ENCODE measurements at regions not wholly inside any gene's neighbourhood (a gene's known extent, or its start where the extent isn't known, plus 50 kb on each side); places are given as distances from the start of the nearest gene placed in this dataset.
A peak's percentile ranks its signal among the peaks of the same experiment; 100 is the strongest.

DNA sequence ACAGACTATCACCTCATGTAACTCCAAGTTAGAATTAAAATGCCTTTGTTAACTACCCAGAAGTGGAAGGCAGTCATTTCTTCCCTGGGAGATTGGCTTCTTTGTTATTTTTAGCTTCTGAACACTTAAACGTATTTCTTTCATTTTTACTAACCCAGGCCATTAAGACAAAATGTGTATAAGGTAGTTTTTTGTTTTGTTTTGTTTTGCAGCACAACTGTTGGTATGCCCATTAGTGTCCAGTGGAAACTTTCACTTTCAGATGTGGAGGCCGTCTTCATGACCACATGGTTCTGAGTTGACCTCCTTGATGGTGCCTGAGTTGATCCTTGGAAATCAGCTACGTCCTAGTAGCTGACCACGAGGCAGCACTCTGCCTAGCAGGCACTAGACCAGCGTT is 264.6 kb upstream of the ZNF608 start:
- Mint-ChIP-seq H3K27ac (ENCODE audit: unreplicated experiment) (peak overlapping the region; percentile 86), H3K27me3 (ENCODE audit: unreplicated experiment) (peaks cover 2% of the 10 kb centered on the region), H3K4me3 (ENCODE audit: unreplicated experiment) (peak overlapping the region; percentile 55), H3K36me3 (ENCODE audit: unreplicated experiment) (no peaks in the 10 kb centered on the region), H3K4me1 (ENCODE audit: low read depth, unreplicated experiment) (peaks cover 58% of the 10 kb centered on the region), H3K9me3 (ENCODE audit: unreplicated experiment) (peaks cover 3% of the 10 kb centered on the region)
- DNase-seq: no peak
- TF ChIP-seq, protein P1, sequence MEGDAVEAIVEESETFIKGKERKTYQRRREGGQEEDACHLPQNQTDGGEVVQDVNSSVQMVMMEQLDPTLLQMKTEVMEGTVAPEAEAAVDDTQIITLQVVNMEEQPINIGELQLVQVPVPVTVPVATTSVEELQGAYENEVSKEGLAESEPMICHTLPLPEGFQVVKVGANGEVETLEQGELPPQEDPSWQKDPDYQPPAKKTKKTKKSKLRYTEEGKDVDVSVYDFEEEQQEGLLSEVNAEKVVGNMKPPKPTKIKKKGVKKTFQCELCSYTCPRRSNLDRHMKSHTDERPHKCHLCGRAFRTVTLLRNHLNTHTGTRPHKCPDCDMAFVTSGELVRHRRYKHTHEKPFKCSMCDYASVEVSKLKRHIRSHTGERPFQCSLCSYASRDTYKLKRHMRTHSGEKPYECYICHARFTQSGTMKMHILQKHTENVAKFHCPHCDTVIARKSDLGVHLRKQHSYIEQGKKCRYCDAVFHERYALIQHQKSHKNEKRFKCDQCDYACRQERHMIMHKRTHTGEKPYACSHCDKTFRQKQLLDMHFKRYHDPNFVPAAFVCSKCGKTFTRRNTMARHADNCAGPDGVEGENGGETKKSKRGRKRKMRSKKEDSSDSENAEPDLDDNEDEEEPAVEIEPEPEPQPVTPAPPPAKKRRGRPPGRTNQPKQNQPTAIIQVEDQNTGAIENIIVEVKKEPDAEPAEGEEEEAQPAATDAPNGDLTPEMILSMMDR (IDR thresholded peaks at IDR 0.05; ENCODE audit: partially characterized antibody, unreplicated experiment): no peak

GRCh38 chr5:125011419-125011818 is 265.0 kb upstream of the ZNF608 start:
- Mint-ChIP-seq H3K9me3 (ENCODE audit: unreplicated experiment) (peaks cover under 1% of the 10 kb centered on the region), H3K36me3 (ENCODE audit: unreplicated experiment) (no peaks in the 10 kb centered on the region), H3K27ac (ENCODE audit: unreplicated experiment) (peak overlapping the region; percentile 86), H3K27me3 (ENCODE audit: unreplicated experiment) (peaks cover 4% of the 10 kb centered on the region), H3K4me1 (ENCODE audit: low read depth, unreplicated experiment) (peaks cover 54% of the 10 kb centered on the region), H3K4me3 (ENCODE audit: unreplicated experiment) (peak overlapping the region; percentile 55)
- TF ChIP-seq, protein P1 (IDR thresholded peaks at IDR 0.05; ENCODE audit: partially characterized antibody, unreplicated experiment): no peak
- DNase-seq: peak; percentile 51

DNA sequence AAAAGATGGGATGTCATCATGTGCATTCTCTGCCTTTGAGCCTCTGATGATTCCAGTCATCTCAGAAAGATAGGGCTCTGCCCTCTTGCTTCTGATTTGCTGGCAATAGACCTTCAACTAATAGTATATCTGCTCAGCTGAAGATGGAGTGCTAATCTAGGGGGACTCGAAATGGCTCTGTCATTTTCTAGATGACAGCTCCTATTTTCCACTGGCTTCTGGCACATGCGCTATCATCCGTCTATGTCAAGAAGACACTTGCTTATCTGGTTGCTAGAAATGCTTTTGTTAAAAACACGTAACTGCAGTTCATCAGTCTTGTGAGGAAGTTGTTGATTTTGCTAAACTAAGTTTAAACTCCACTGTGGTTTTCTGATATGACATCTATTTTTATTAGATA is 265.5 kb upstream of the ZNF608 start:
- Mint-ChIP-seq H3K36me3 (ENCODE audit: unreplicated experiment) (no peaks in the 10 kb centered on the region), H3K4me3 (ENCODE audit: unreplicated experiment) (peak overlapping the region; percentile 55), H3K4me1 (ENCODE audit: low read depth, unreplicated experiment) (peaks cover 49% of the 10 kb centered on the region), H3K9me3 (ENCODE audit: unreplicated experiment) (no peaks in the 10 kb centered on the region), H3K27ac (ENCODE audit: unreplicated experiment) (peak overlapping the region; percentile 86), H3K27me3 (ENCODE audit: unreplicated experiment) (peaks cover 4% of the 10 kb centered on the region)
- TF ChIP-seq, protein P1 (IDR thresholded peaks at IDR 0.05; ENCODE audit: partially characterized antibody, unreplicated experiment): no peak
- DNase-seq: no peak

DNA sequence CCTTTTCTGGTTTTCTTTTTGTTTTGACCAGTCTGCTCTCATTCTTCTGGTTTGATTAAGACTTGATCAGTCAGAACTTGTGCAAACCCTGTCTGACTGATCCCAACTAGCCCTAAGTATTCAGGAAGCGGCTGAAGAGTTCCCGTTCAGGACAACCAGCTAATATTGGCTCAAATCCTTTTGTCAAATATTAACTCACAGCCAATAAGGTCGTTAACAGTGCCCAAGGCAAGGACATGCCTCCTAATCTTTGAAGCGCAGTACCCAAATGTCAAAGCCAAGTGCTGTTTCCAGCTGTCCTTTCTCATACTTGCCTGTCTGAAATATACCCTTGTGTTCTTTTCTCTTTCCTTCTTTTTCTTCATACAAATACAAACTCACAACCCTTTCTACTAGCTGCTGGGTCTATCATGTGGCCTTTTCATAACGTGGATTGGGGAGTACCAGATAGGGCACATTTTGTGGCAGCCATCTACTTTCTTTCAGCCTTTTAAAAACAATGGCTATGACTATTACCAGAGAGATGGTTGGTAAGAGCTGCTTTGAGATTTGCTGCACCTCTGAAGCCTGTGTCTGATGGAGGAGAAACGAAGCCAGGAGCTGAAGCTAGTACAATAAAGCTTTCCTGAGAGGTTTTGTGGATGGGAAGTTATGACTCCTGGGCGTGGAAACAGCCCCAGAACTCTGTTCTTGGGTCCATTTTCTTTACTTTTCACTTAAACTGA is 266.4 kb upstream of the ZNF608 start:
- TF ChIP-seq, protein P1 (IDR thresholded peaks at IDR 0.05; ENCODE audit: partially characterized antibody, unreplicated experiment): no peak
- peak overlapping the region; percentile 30 for H3K4me3 Mint-ChIP-seq (ENCODE audit: unreplicated experiment)
- no peaks in the 10 kb centered on the region for H3K9me3 Mint-ChIP-seq (ENCODE audit: unreplicated experiment)
- H3K36me3 Mint-ChIP-seq (ENCODE audit: unreplicated experiment): no peaks in the 10 kb centered on the region
- no peak for DNase-seq
- peaks cover 46% of the 10 kb centered on the region for H3K4me1 Mint-ChIP-seq (ENCODE audit: low read depth, unreplicated experiment)
- peaks cover 4% of the 10 kb centered on the region for H3K27me3 Mint-ChIP-seq (ENCODE audit: unreplicated experiment)
- H3K27ac Mint-ChIP-seq (ENCODE audit: unreplicated experiment): peak overlapping the region; percentile 60

- DNase-seq: no peak
- TF ChIP-seq, protein P1 (IDR thresholded peaks at IDR 0.05; ENCODE audit: partially characterized antibody, unreplicated experiment): no peak
- no peaks in the 10 kb centered on the region for H3K9me3 Mint-ChIP-seq (ENCODE audit: unreplicated experiment)
- no peak overlapping the region for H3K4me3 Mint-ChIP-seq (ENCODE audit: unreplicated experiment)
- no peaks in the 10 kb centered on the region for H3K36me3 Mint-ChIP-seq (ENCODE audit: unreplicated experiment)
- H3K4me1 Mint-ChIP-seq (ENCODE audit: low read depth, unreplicated experiment): peaks cover 41% of the 10 kb centered on the region
- H3K27me3 Mint-ChIP-seq (ENCODE audit: unreplicated experiment): peaks cover 4% of the 10 kb centered on the region
- peak overlapping the region; percentile 73 for H3K27ac Mint-ChIP-seq (ENCODE audit: unreplicated experiment)
These were observed 267.8 kb upstream of the ZNF608 start for GRCh38 chr5:125014202-125014601.

Measured in glutamatergic neuron (in vitro differentiated cells).